IMR-90 (cell line): ENCODE measurements at regions not wholly inside any gene's neighbourhood (a gene's known extent, or its start where the extent isn't known, plus 50 kb on each side); places are given as distances from the start of the nearest gene placed in this dataset.

ENCODE experiments used
- ATAC-seq: fragments of 200-7000 bp; cut with Tn5 transposase; 2 replicates; pipeline ENCODE4 v1.9.1; 2020; ENCODE audit warnings: low read depth, mild to moderate bottlenecking, moderate library complexity
- BruUV-seq: library from RNA; stranded (reverse); fragments of 400-500 nt; replicated peaks from 2 replicates; lab custom pipeline; 2021; lab: Mats Ljungman, UMichigan
- CTCF ChIA-PET: fragments of 300-600 bp; formaldehyde crosslinking; extraction: SDS; loops from one replicate; lab custom pipeline; 2021; ENCODE audit warnings: antibody characterized with exemption; lab: Yijun Ruan, JAX
- POLR2A ChIA-PET: fragments of 300-600 bp; sonication (Branson Sonifier 250); formaldehyde crosslinking; loops from one replicate; lab custom pipeline; 2022; ENCODE audit warnings: antibody characterized with exemption; ENCODE audit not compliant: unreplicated experiment; lab: Charles Lee
- DNase-seq: peaks from one replicate; pipeline ENCODE4 v3.0.0; 2013
- H2AFZ ChIP-seq: replicated peaks from 2 replicates; pipeline ENCODE3; 2013; ENCODE audit warnings: low read length, mild to moderate bottlenecking; ENCODE audit not compliant: poor library complexity
- H2AK5ac ChIP-seq: 2 replicates; pipeline ENCODE4 v1.6.1; 2013; ENCODE audit warnings: low read depth, low read length, inconsistent platforms
- H2AK9ac ChIP-seq: replicated peaks from 2 replicates; pipeline ENCODE3; 2013; ENCODE audit warnings: mild to moderate bottlenecking, low read depth, low read length, moderate library complexity; ENCODE audit not compliant: poor library complexity
- H2BK120ac ChIP-seq: 2 replicates; pipeline ENCODE4 v1.6.1; 2013; ENCODE audit warnings: low read depth, low read length, inconsistent platforms
- H2BK15ac ChIP-seq: 3 replicates; pipeline ENCODE4 v1.6.1; 2013; ENCODE audit warnings: low read depth, low read length, inconsistent platforms
- H2BK20ac ChIP-seq: 2 replicates; pipeline ENCODE4 v1.6.1; 2013; ENCODE audit warnings: low read depth, mild to moderate bottlenecking, inconsistent platforms, low read length, moderate library complexity
- H2BK5ac ChIP-seq: 2 replicates; pipeline ENCODE4 v1.6.1; 2013; ENCODE audit warnings: mild to moderate bottlenecking, low read depth, low read length, inconsistent platforms; ENCODE audit not compliant: poor library complexity, severe bottlenecking
- H3K14ac ChIP-seq: replicated peaks from 2 replicates; pipeline ENCODE4 v1.6.1; 2013; ENCODE audit warnings: low read depth, low read length, inconsistent platforms
- H3K18ac ChIP-seq: 2 replicates; pipeline ENCODE4 v1.6.1; 2013; ENCODE audit warnings: low read depth, low read length, control low read depth
- H3K23ac ChIP-seq: 2 replicates; pipeline ENCODE4 v1.6.1; 2013; ENCODE audit warnings: low read depth, low read length, inconsistent platforms
- H3K27ac ChIP-seq: 2 replicates; pipeline ENCODE4 v1.5.1; 2013; ENCODE audit warnings: mild to moderate bottlenecking, control low read depth, low read length; ENCODE audit not compliant: insufficient read depth
- H3K27me3 ChIP-seq: 2 replicates; pipeline ENCODE4 v1.6.1; 2013; ENCODE audit warnings: low read length; ENCODE audit not compliant: control insufficient read depth, insufficient read depth
- H3K36me3 ChIP-seq: 2 replicates; pipeline ENCODE4 v1.6.1; 2013; ENCODE audit warnings: low read length, mixed read lengths; ENCODE audit not compliant: control insufficient read depth, insufficient read depth
- H3K4ac ChIP-seq: 2 replicates; pipeline ENCODE4 v1.6.1; 2013; ENCODE audit warnings: low read depth, low read length, inconsistent platforms
- H3K4me1 ChIP-seq: 2 replicates; pipeline ENCODE4 v1.6.1; 2013; ENCODE audit warnings: low read length, mixed read lengths; ENCODE audit not compliant: control insufficient read depth, insufficient read depth
- H3K4me2 ChIP-seq: 2 replicates; pipeline ENCODE4 v1.6.1; 2013; ENCODE audit warnings: low read depth, mild to moderate bottlenecking, control low read depth, low read length, moderate library complexity
- H3K4me3 ChIP-seq: 2 replicates; pipeline ENCODE4 v1.5.1; 2013; ENCODE audit warnings: low read depth, mild to moderate bottlenecking, control low read depth, low read length, moderate library complexity; ENCODE audit not compliant: insufficient read depth
- H3K56ac ChIP-seq: 2 replicates; pipeline ENCODE4 v1.6.1; 2013; ENCODE audit warnings: low read length, inconsistent platforms; ENCODE audit not compliant: insufficient read depth; ENCODE audit errors: extremely low read depth
- H3K79me1 ChIP-seq, 2 experiments: 2 replicates each; pipeline ENCODE4 v1.6.1; 2013; ENCODE audit warnings: low read length in 2 of 2, inconsistent platforms in 1 of 2, low read depth in 1 of 2
- H3K9ac ChIP-seq: 2 replicates; pipeline ENCODE4 v1.6.1; 2013; ENCODE audit warnings: low read depth, low read length, control low read depth
- H3K9me1 ChIP-seq: 2 replicates; pipeline ENCODE4 v1.6.1; 2013; ENCODE audit warnings: low read length, inconsistent platforms; ENCODE audit not compliant: insufficient read depth
- H3K9me3 ChIP-seq: 2 replicates; pipeline ENCODE4 v1.6.1; 2013; ENCODE audit warnings: low read length; ENCODE audit not compliant: control insufficient read depth, insufficient read depth
- H4K20me1 ChIP-seq: 2 replicates; pipeline ENCODE4 v1.6.1; 2013; ENCODE audit warnings: low read length, inconsistent platforms; ENCODE audit not compliant: insufficient read depth
- H4K5ac ChIP-seq: 2 replicates; pipeline ENCODE4 v1.6.1; 2013; ENCODE audit warnings: mild to moderate bottlenecking, low read depth, low read length, control low read depth
- H4K8ac ChIP-seq, 2 experiments: 2 replicates each; pipeline ENCODE4 v1.6.1; 2013; ENCODE audit warnings: low read depth in 2 of 2, low read length in 2 of 2, control low read depth in 1 of 2, inconsistent platforms in 1 of 2
- H4K91ac ChIP-seq: 2 replicates; pipeline ENCODE4 v1.6.1; 2013; ENCODE audit warnings: low read depth, low read length, inconsistent platforms; ENCODE audit not compliant: insufficient read depth
- CEBPB ChIP-seq: IDR thresholded peaks from 2 replicates; pipeline ENCODE4 v1.6.1; 2012; ENCODE audit warnings: low read depth, low read length, improper control_type of control experiment
- FOS ChIP-seq: fragments of 150-350 bp; IDR thresholded peaks from 2 replicates; pipeline ENCODE4 v1.6.1; 2016; ENCODE audit warnings: low read depth, low read length
- MAFK ChIP-seq: IDR thresholded peaks from 2 replicates; pipeline ENCODE4 v1.6.1; 2012; ENCODE audit warnings: low read depth, low read length, improper control_type of control experiment
- MAZ ChIP-seq: IDR thresholded peaks from 2 replicates; pipeline ENCODE4 v1.6.1; 2012; ENCODE audit warnings: low read depth, mild to moderate bottlenecking, low read length, improper control_type of control experiment, moderate library complexity, borderline replicate concordance
- POLR2A ChIP-seq: IDR thresholded peaks from 2 replicates; pipeline ENCODE4 v1.6.1; 2012; ENCODE audit warnings: mild to moderate bottlenecking, low read depth, low read length
- RAD21 ChIP-seq: IDR thresholded peaks from 2 replicates; pipeline ENCODE4 v1.6.1; 2012; ENCODE audit warnings: low read length, improper control_type of control experiment
- RCOR1 ChIP-seq: IDR thresholded peaks from 2 replicates; pipeline ENCODE4 v1.6.1; 2012; ENCODE audit warnings: mild to moderate bottlenecking, low read length, improper control_type of control experiment; ENCODE audit not compliant: insufficient replicate concordance
- USF2 ChIP-seq: fragments of 150-350 bp; IDR thresholded peaks from 2 replicates; pipeline ENCODE4 v1.6.1; 2017; ENCODE audit warnings: mild to moderate bottlenecking, antibody characterized with exemption, low read length, low read depth
- WGBS, 2 experiments: methylation state at CpG; one replicate each; pipeline versions ENCODE4 v1.1.5 to v1.1.7; 2013; ENCODE audit warnings: missing lambda C conversion rate in 2 of 2; ENCODE audit not compliant: insufficient read length in 1 of 2; ENCODE audit errors: extremely low coverage in 2 of 2; 5-methylcytosine and 5-hydroxymethylcytosine counted together
- dilution Hi-C: fragments of 300-500 bp; cut with HindIII; formaldehyde crosslinking; loops from one replicate; pipeline ENCODE4 v1.14.3; 2018; ENCODE audit warnings: low sequenced_read_pairs; ENCODE audit not compliant: unreplicated experiment
- in situ Hi-C: fragments of 300-500 bp; cut with MboI; formaldehyde crosslinking; loops from 3 replicates; pipeline ENCODE4 v1.14.3; 2019; ENCODE audit warnings: low sequenced_read_pairs, inconsistent platforms, mixed read lengths
- intact Hi-C: fragments of 100-400 bp; cut with micrococcal nuclease; formaldehyde crosslinking; loops from 2 replicates; pipeline ENCODE4 v1.10.0; 2022

DNA sequence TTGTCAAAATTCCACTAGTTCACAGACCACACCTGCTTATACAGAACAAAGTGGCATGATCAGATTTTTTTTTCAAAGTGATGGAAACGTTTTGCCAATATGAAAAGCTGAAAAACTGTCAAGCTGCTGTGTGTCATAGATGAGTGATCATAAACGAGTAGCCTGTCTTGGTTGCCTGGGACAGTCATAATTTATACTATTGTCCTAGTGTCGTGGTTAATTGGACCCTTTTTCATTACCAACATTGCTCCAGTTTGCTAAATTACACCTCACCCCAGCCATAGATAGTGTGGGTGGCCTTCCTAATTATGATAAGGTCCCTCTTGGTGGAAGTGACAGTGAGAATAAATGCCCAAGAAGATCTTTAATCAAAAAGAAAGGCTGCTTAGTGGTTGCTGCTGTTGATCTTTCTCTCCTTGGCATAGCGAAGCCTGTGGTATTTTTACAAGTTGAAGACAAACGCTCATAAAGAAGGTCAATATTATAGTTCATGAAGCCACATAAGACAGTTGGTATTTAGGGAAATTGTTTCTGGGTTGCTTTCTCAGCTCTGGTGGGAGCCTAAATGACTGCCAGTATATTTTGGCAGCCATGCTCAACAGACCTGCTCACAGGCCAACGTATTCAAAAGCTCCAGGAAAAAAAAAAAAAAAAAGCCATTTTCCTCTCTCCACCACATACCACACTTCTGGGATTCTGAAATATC, 478.1 kb downstream of the PLA2G4A start:
- no peak overlapping the region for H4K8ac ChIP-seq
- no peaks in the 10 kb centered on the region for H4K20me1 ChIP-seq
- ChIA-PET CTCF (no interaction called here), POLR2A (no interaction called here)
- no peak overlapping the region for H2BK5ac ChIP-seq
- no peak overlapping the region for H2AK5ac ChIP-seq
- H2AFZ ChIP-seq = no peak overlapping the region
- no peak overlapping the region for H2AK9ac ChIP-seq
- no TSS peak for BruUV-seq
- no peaks in the 10 kb centered on the region for H3K9me3 ChIP-seq
- H3K36me3 ChIP-seq = no peaks in the 10 kb centered on the region
- H3K18ac ChIP-seq = no peak overlapping the region
- WGBS, 2 experiments = no CpG with 5 or more reads among the region's 6 CpGs
- H3K4me2 ChIP-seq = no peak overlapping the region
- H3K9ac ChIP-seq = no peak overlapping the region
- no peaks in the 10 kb centered on the region for H3K27me3 ChIP-seq
- in situ Hi-C loops = no loop called here
- H4K5ac ChIP-seq = no peak overlapping the region
- no peaks in the 10 kb centered on the region for H3K4me1 ChIP-seq
- no peak overlapping the region for H3K23ac ChIP-seq
- no peak overlapping the region for H2BK15ac ChIP-seq
- H3K14ac ChIP-seq = no peak overlapping the region
- no peak overlapping the region for H3K27ac ChIP-seq
- ATAC-seq (no peak), DNase-seq (no peak)
- intact Hi-C loops = no loop called here
- no peak overlapping the region for H2BK120ac ChIP-seq
- H3K79me1 ChIP-seq = no peaks in the 10 kb centered on the region
- H3K4me3 ChIP-seq = no peak overlapping the region
- H3K9me1 ChIP-seq = no peaks in the 10 kb centered on the region
- H2BK20ac ChIP-seq = no peak overlapping the region
- no peak overlapping the region for H3K4ac ChIP-seq
- no peak overlapping the region for H3K56ac ChIP-seq
- dilution Hi-C loops = no loop called here
- TF ChIP-seq RCOR1 (no peak), MAZ (no peak), USF2 (no peak), MAFK (no peak), RAD21 (no peak), POLR2A (no peak), CEBPB (no peak), FOS (no peak)
- H4K91ac ChIP-seq = no peak overlapping the region
